ENCODE measurements at regions not wholly inside any gene's neighbourhood (a gene's known extent, or its start where the extent isn't known, plus 50 kb on each side); places are given as distances from the start of the nearest gene placed in this dataset.

DNA sequence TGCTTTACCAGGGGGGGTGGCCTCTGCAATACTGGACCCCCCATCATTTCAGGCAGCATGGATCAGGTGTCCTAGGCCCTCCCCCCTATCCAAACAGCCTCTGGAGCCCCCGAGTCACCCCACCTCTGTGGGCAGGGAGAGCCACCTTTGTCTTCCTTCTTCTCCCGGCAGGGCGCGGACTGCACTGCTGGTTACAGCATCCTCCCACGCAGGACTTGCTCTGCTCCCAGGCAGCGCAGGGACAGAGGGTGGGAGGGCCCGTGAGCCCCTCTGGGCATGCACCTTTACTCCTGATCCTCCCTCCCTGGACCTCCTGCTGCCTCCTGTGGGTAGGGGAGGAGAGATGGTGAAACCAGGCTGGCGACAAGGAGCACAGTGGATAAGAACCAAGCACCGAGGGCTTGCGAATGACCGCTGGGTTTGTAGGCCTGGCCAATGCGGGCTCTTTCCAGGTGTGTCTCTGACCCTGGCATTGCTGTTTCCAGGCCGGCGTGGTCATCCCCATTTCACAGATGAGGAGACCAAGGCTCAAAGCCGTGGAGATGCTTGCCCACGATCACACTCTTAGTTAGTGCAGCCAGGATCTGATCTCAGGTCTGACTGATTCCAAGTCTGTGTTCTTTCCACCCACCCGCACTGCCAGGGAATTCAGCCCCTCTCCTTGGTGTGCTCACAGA is 73.6 kb upstream of the TARDBP start (continued):
- TF ChIP-seq, protein P1, sequence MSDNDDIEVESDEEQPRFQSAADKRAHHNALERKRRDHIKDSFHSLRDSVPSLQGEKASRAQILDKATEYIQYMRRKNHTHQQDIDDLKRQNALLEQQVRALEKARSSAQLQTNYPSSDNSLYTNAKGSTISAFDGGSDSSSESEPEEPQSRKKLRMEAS (IDR thresholded peaks at IDR 0.05), result no peak

DNA sequence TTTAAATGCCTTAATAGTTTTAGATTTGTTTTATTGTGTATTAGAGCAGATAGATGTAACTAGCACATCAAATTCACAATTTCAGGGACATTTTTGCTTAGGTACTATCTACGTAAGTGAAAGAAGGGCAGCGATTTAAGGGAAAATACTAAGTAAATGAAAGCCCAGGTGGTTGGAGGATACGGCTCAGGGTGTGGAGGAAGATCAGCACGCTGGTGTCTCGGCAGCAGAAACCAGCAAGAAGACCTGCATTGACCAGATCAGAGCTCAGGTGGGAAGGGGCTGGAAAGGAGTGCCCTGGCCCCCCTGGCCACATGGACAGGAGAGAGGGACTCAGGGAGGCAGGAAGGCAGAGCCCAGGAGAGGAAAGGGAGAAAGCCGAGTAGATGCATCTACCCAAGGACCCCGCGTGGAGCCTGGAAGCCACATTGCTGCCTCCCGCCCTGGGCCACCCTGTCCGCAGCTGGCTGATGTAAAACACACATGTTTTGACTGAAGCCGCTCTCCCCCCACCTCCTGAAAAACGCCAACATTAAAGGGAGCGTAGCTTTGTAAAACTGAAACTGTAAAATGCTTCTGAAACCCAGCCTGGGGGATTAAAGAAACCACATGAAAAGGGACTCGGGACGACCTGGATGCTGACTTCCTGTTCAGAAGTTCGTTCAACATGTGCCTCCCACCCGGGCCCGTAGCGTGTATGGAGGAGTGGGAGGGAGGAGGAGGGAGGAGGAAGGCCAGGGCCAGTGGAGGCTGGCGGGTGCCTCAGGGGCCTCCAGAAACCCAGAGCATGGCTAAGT is 72.6 kb upstream of the TARDBP start:
- no peak for DNase-seq (ENCODE audit: low spot score)
- peaks cover 0 to 14% (median 9%) of the 10 kb centered on the region in 4 donors for H3K4me1 ChIP-seq (ENCODE audit: control insufficient read depth in 4 of 4, insufficient read depth in 4 of 4, low read length in 3 of 4)
- no peaks in the 10 kb centered on the region for H3K9me3 ChIP-seq (ENCODE audit: control insufficient read depth in 4 of 4, low read length in 3 of 4)
- no peak overlapping the region for H3K4me3 ChIP-seq (ENCODE audit: low read depth in 1 of 3, low read length in 3 of 3)
- WGBS, result 71% methylated on average over 20 of the region's 20 CpGs
- H3K36me3 ChIP-seq (ENCODE audit: control insufficient read depth in 4 of 4, insufficient read depth in 3 of 4, low read depth in 1 of 4, low read length in 3 of 4), result no peaks in the 10 kb centered on the region
- H3K27me3 ChIP-seq (ENCODE audit: control insufficient read depth in 4 of 4, insufficient read depth in 4 of 4, low read length in 3 of 4), result no peaks in the 10 kb centered on the region
- TF ChIP-seq, protein P2, sequence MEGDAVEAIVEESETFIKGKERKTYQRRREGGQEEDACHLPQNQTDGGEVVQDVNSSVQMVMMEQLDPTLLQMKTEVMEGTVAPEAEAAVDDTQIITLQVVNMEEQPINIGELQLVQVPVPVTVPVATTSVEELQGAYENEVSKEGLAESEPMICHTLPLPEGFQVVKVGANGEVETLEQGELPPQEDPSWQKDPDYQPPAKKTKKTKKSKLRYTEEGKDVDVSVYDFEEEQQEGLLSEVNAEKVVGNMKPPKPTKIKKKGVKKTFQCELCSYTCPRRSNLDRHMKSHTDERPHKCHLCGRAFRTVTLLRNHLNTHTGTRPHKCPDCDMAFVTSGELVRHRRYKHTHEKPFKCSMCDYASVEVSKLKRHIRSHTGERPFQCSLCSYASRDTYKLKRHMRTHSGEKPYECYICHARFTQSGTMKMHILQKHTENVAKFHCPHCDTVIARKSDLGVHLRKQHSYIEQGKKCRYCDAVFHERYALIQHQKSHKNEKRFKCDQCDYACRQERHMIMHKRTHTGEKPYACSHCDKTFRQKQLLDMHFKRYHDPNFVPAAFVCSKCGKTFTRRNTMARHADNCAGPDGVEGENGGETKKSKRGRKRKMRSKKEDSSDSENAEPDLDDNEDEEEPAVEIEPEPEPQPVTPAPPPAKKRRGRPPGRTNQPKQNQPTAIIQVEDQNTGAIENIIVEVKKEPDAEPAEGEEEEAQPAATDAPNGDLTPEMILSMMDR (IDR thresholded peaks at IDR 0.05; ENCODE audit: low read depth, low read length, missing input control), result no peak
- TF ChIP-seq, protein P3, sequence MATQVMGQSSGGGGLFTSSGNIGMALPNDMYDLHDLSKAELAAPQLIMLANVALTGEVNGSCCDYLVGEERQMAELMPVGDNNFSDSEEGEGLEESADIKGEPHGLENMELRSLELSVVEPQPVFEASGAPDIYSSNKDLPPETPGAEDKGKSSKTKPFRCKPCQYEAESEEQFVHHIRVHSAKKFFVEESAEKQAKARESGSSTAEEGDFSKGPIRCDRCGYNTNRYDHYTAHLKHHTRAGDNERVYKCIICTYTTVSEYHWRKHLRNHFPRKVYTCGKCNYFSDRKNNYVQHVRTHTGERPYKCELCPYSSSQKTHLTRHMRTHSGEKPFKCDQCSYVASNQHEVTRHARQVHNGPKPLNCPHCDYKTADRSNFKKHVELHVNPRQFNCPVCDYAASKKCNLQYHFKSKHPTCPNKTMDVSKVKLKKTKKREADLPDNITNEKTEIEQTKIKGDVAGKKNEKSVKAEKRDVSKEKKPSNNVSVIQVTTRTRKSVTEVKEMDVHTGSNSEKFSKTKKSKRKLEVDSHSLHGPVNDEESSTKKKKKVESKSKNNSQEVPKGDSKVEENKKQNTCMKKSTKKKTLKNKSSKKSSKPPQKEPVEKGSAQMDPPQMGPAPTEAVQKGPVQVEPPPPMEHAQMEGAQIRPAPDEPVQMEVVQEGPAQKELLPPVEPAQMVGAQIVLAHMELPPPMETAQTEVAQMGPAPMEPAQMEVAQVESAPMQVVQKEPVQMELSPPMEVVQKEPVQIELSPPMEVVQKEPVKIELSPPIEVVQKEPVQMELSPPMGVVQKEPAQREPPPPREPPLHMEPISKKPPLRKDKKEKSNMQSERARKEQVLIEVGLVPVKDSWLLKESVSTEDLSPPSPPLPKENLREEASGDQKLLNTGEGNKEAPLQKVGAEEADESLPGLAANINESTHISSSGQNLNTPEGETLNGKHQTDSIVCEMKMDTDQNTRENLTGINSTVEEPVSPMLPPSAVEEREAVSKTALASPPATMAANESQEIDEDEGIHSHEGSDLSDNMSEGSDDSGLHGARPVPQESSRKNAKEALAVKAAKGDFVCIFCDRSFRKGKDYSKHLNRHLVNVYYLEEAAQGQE (IDR thresholded peaks at IDR 0.05), result no peak
- no peak for TF ChIP-seq TAF1 (conservative IDR thresholded peaks at IDR 0.05)
- TF ChIP-seq SP1 (IDR thresholded peaks at IDR 0.05), result no peak
- no peak for TF ChIP-seq RAD21 (IDR thresholded peaks at IDR 0.05)
- TF ChIP-seq RXRA (IDR thresholded peaks at IDR 0.05), result no peak
- TF ChIP-seq NR2F2 (IDR thresholded peaks at IDR 0.05), result no peak
- TF ChIP-seq HNF4G (IDR thresholded peaks at IDR 0.05), result no peak
- TF ChIP-seq GABPA (IDR thresholded peaks at IDR 0.05 in 1 of 2, conservative IDR thresholded peaks at IDR 0.05 in 1 of 2), result no peak
- no peak for TF ChIP-seq EGR1 (IDR thresholded peaks at IDR 0.05; ENCODE audit: low read depth in 2 of 2)
- TF ChIP-seq FOXA1 (IDR thresholded peaks at IDR 0.05), result no peak
- TF ChIP-seq, protein P4, sequence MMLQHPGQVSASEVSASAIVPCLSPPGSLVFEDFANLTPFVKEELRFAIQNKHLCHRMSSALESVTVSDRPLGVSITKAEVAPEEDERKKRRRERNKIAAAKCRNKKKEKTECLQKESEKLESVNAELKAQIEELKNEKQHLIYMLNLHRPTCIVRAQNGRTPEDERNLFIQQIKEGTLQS (IDR thresholded peaks at IDR 0.05), result no peak
- TF ChIP-seq FOXA2 (IDR thresholded peaks at IDR 0.05), result no peak
- TF ChIP-seq HNF4A (conservative IDR thresholded peaks at IDR 0.05), result no peak
- TF ChIP-seq YY1 (IDR thresholded peaks at IDR 0.05), result no peak
- no peak for TF ChIP-seq JUND (IDR thresholded peaks at IDR 0.05)
- H3K27ac ChIP-seq (ENCODE audit: low read depth in 1 of 2, low read length in 2 of 2), result no peak overlapping the region
- H3K9ac ChIP-seq (ENCODE audit: low read depth in 1 of 2, low read length in 2 of 2), result no peak overlapping the region
